Activated CD4-positive, alpha-beta T cell treated with anti-CD3 and anti-CD28 coated beads for 48 hours (primary cell): ENCODE measurements at regions not wholly inside any gene's neighbourhood (a gene's known extent, or its start where the extent isn't known, plus 50 kb on each side); places are given as distances from the start of the nearest gene placed in this dataset.
"Not testable (repeated sequence)": the region's sequence is repeated elsewhere in the genome, so short reads cannot be mapped to it uniquely, and the experiment has no call there.

Experiments
- DNase-seq: peaks from one replicate; pipeline ENCODE4 v3.0.0-alpha.2; 2020

GRCh38 chr3:70736009-70736408, 423.6 kb upstream of the MDFIC2 start:
- no peak for DNase-seq

DNA sequence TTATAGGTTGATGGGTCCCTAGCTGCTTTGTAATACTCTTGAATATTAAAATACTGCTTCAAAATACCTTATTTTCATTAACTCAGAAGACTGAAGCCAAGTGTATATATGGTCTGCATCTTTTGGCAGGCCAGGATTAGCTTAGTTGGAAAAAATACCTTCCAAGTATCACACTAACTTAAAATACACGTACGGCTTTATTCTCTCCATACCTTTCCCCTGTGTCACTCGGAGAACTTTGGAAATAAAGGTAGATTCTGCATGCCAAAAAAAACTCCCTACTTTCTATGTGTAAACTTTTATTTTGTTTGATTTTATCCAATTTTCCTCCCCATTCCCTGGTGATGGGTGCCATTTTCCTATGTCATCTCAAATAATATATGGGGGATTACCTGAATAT, 422.3 kb upstream of the MDFIC2 start:
- no peak for DNase-seq

GRCh38 chr3:70731046-70731445, 418.6 kb upstream of the MDFIC2 start:
- no peak for DNase-seq

DNA sequence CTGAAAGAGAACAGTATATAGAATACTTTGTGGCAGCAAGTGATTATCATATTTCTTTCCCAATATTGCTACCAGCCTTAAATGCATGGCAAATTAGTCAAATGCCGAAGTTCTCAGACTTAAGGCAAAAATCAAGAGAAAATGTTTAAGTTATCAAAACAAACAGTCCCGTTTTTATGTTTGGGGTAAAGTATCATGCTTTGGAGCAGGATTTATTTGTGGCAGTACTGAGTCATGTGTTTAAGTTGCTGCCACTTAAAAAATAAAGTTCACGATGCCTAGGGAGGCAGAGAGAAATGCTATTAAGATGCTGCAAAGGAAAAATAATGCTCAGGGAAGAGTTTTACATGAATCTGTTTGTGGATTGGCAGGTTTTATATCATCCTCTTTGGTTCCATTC, 417.4 kb upstream of the MDFIC2 start:
- no peak for DNase-seq

- no peak for DNase-seq
Observed at GRCh38 chr3:70728311-70728710, 415.9 kb upstream of the MDFIC2 start.

DNA sequence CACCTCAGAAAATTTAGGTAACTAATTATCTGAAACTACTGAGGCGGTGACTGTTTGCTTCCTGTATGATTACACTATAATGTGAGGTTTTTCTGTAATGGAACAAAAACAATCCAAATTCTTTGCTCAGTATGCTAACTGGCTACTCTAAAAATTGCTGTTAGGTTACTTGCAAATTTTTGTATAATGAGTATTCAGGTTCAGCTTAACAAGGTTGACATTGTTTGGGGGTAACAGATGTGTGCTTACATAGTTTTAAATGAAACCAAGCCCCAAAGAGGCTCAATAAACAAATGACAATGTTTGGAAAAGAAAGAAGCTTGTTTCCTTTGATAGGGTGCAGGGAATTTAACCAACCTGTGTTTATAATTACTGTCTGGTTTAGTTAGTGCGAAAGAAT, 414.5 kb upstream of the MDFIC2 start:
- no peak for DNase-seq

DNA sequence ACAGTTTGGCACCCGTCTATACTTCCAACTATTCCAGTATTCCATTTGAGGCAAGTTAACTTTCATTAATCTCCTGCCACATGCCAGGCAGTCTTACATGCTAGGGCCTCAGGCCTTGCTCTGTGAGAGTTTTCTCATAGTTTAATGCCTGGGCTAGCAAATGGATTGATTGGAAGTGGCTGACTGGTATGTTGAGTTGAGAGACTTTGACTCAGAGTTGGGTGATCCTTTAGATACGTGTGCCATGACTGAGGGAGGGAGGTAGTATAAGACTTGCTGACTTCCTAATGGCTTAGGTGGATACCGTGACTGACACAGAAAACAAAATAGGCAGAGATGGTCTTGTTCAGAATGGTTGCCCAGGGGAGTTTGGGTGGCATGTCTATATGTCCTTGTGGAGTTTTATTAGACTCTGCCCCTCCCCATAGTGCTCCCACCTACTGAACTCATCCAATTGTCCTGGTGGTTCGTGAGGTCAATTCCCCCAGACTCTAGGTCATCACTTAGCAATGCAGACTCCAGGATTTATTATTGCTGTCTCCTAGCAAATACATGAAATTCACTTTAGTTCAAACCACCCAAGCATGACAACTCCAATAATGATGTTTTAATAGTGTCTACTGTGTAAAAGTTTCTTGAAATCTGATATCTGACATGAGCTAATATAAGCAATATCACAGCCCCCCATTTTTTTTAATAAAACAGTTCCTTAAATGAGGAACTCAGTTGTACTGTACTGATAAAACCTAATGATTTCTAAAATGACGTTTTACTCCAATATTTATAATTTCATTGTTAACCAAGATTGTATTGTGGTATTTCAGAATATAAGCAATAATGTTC, 413.9 kb upstream of the MDFIC2 start:
- DNase-seq = no peak

- DNase-seq = no peak
Observed at GRCh38 chr3:70722018-70722417, 409.6 kb upstream of the MDFIC2 start.

DNA sequence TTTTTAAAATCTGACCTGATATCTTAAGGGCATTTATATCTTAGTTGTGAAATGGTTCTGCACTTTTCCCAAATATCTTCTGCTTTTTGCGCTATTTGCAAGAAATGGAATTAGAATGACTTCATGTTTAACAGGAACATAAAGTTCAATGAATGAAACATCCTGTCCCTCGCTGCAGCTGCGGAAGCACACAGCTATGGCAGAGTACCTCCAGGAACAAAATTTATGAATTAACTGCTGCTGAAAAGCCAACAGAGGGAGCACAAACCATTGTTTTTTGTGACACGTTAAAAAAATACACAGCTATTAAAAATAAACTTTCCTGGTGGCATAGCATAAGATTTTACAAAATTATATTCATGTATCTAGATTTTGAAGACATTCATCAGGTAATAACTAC, 404.4 kb upstream of the MDFIC2 start:
- no peak for DNase-seq

DNA sequence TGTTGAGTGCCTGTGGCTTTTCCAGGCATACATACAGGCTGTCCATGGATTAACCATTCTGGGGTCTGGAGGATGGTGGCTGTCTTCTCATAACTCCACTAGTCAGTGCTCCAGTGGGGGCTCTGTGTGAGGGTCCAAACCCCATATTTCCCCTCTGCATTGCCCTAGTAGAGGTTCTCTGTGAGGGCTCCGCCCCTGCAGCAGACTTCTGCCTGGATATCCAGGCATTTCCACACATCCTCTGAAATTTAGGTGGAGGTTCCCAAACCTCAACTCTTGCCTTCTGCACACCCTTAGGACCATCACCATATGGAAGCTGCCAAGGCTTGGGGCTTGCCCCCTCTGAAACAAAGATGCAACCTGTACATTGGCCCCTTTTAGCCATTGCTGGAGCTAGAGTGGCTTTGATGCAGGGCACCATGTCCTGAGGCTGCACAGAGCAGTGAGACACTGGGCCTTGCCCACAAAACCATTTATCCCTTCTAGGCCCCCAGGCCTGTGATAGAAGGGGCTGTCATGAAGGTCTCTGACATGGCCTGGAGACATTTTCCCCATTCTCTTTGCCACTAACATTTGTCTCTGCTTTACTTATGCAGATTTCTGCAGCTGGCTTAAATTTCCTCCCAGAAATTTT, 400.1 kb upstream of the MDFIC2 start:
- DNase-seq = no peak

- DNase-seq = no peak
Observed at GRCh38 chr3:70703305-70704102, 391.1 kb upstream of the MDFIC2 start.

DNA sequence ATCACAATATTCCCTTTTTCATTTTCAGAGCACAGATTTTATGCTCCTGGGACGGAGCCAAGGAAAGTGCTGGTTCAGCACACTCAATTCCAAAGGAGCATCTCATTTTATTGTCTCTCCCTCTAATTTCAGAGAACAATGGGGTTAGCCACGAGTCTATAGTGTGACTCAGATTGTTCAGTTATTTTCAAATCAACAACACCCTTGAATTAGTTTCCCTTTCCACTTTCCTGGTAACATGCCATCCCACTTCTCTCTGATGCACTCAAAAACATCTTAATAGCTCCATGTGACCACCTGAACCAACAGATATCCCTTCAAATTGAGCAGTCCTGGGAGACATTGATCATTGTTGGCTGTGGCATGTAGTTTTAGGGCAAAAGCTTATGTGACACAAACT, 389.7 kb upstream of the MDFIC2 start:
- DNase-seq = no peak

DNA sequence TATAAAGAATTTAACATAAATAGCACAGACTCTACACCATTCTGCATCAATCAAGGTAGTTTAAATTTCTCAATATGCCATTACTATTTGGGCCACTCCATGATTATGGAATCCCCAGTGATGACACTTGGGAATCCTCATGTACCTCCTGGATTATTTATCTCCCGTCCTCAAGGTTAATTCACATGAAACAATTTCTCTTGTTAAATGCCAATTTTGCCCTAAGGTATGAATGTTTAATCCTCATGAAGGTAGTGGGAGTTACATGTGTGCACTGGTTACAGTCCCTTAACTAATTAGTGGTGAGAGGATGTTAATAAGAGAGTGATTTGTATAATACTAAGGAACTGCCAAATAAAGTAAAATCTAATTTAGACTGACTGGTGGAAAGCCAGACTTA, 372.3 kb upstream of the MDFIC2 start:
- DNase-seq = no peak

GRCh38 chr3:70675810-70676209, 363.4 kb upstream of the MDFIC2 start:
- not testable (repeated sequence) for DNase-seq

- DNase-seq = no peak
Observed at GRCh38 chr3:70658513-70659310, 346.3 kb upstream of the MDFIC2 start.

GRCh38 chr3:70657454-70657853, 345.0 kb upstream of the MDFIC2 start:
- DNase-seq = no peak

- no peak for DNase-seq
Observed at GRCh38 chr3:70647823-70648222, 335.4 kb upstream of the MDFIC2 start.

DNA sequence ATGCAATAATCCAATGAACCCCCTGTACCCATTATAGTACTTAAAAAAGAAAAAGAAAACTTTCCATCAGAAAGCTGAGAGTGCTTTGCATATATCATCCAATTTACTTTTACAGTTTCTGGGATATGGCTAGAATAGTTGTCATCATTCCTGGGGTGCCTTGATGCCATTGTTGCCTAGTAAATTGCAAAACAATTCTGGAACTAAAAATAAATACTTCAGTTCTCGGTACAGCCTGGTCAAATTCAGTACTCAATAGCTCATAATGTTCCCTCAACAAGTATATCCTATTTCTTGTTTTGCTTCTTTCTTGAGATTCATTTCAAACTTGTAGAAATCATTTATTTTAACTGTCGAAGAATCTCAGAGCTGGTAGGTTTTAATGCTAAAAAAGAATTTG, 334.7 kb upstream of the MDFIC2 start:
- DNase-seq = no peak

GRCh38 chr3:70646635-70647034, 334.2 kb upstream of the MDFIC2 start:
- DNase-seq = no peak

DNA sequence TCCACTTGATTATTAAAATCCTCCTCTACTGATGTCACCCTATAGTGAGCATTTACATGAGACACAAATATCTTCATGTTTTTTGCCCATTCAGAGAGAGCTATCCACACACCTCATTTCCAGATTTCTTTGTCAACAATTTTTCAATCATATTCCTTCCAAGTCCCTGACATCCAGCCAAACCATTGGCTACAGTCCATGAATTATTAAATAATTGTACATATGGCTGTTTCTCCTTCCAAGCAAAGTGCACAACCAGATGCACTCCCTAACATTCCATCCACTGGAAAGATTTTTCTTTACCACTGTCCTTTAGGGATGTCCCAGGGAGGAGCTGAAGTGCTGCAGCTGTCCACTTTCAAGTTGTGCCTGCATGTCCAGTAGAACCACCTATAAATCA, 328.0 kb upstream of the MDFIC2 start:
- no peak for DNase-seq

DNA sequence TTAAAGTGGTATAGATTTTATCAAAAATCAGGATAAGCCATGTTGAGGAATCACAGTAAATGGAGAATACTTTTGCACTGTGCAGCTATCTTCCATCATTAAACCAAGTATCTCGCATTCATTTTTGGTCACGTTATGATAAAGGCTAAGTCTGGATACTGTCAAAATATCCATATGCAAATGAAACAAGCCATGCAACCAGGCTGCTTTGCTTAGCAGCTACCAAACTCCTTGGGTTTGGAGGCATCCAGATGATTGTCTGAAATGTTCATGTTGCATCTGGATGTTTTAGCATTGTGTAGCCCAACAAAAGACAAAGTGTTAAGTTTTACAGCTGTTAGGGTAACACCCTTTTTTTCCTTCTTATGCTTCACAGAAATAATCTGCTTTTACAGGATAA, 322.9 kb upstream of the MDFIC2 start:
- no peak for DNase-seq

- DNase-seq = no peak
Observed at GRCh38 chr3:70631716-70632307, 319.4 kb upstream of the MDFIC2 start.

GRCh38 chr3:70621451-70621850, 309.0 kb upstream of the MDFIC2 start:
- no peak for DNase-seq
